Endothelial cell of umbilical vein (primary cell): ENCODE measurements at regions not wholly inside any gene's neighbourhood (a gene's known extent, or its start where the extent isn't known, plus 50 kb on each side); places are given as distances from the start of the nearest gene placed in this dataset.

Experiments used
- BruUV-seq: library from RNA; stranded (reverse); fragments of 400-500 nt; replicated peaks from 2 replicates; lab custom pipeline; 2021; lab: Mats Ljungman, UMichigan
- CTCF ChIA-PET: fragments of 300-600, 350-600 bp; sonication (Branson Sonifier 250); formaldehyde crosslinking; loops from one replicate; lab custom pipeline; 2021; ENCODE audit warnings: antibody characterized with exemption, inconsistent platforms; lab: Charles Lee
- POLR2A ChIA-PET: fragments of 300-600, 350-600 bp; sonication (Branson Sonifier 250); formaldehyde crosslinking; loops from one replicate; lab custom pipeline; 2021; ENCODE audit warnings: antibody characterized with exemption, inconsistent platforms; lab: Charles Lee
- DNase-seq: peaks from one replicate; pipeline ENCODE4 v3.0.0-alpha.2; 2011; ENCODE audit warnings: low read depth, low spot score
- FAIRE-seq: peaks from 2 replicates; lab custom pipeline; 2011; peaks lifted over from hg19 to GRCh38; lab: Jason Lieb, UNC
- H2AFZ ChIP-seq: 2 replicates; pipeline ENCODE4 v1.6.0; 2012; ENCODE audit warnings: low read depth, low read length, control low read depth, inconsistent platforms
- H3K27ac ChIP-seq: 2 replicates; pipeline ENCODE4 v1.5.1; 2011; ENCODE audit warnings: low read depth, mild to moderate bottlenecking, control low read depth, low read length, moderate library complexity; ENCODE audit not compliant: insufficient read depth
- H3K27me3 ChIP-seq, 2 experiments: 2 replicates each; pipeline versions ENCODE4 v1.6.0 to v1.6.1; 2011; ENCODE audit warnings: low read length in 2 of 2, mixed read lengths in 1 of 2; ENCODE audit not compliant: control insufficient read depth in 2 of 2, insufficient read depth in 2 of 2
- H3K36me3 ChIP-seq, 2 experiments: 2 replicates in 1 of 2; 3 replicates in 1 of 2; pipeline ENCODE4 v1.5.1; 2011; ENCODE audit warnings: low read length in 2 of 2, mild to moderate bottlenecking in 1 of 2, moderate library complexity in 1 of 2; ENCODE audit not compliant: control insufficient read depth in 2 of 2, insufficient read depth in 2 of 2; ENCODE audit errors: extremely low read depth in 1 of 2
- H3K4me1 ChIP-seq: 3 replicates; pipeline ENCODE4 v1.5.1; 2011; ENCODE audit warnings: mild to moderate bottlenecking, low read length; ENCODE audit not compliant: control insufficient read depth, insufficient read depth; ENCODE audit errors: extremely low read depth
- H3K4me2 ChIP-seq: 2 replicates; pipeline ENCODE4 v1.6.1; 2011; ENCODE audit warnings: low read length, control low read depth, mixed read lengths; ENCODE audit not compliant: insufficient read depth
- H3K4me3 ChIP-seq, 3 experiments: fragments of 200-600 bp in 1 of 3; sonication (generic), shearing (Covaris generic) in 1 of 3; replicated peaks in 1 of 3; 2 replicates each; pipeline ENCODE4 v1.5.1; 2011 to 2016; ENCODE audit warnings: control low read depth in 3 of 3, low read length in 3 of 3, mild to moderate bottlenecking in 2 of 3, inconsistent platforms in 1 of 3, low read depth in 1 of 3, moderate library complexity in 1 of 3; ENCODE audit not compliant: insufficient read depth in 1 of 3
- H3K79me2 ChIP-seq: 2 replicates; pipeline ENCODE4 v1.6.0; 2012; ENCODE audit warnings: low read length, inconsistent platforms; ENCODE audit not compliant: control insufficient read depth, insufficient read depth
- H3K9ac ChIP-seq: replicated peaks from 2 replicates; pipeline ENCODE3; 2011; ENCODE audit warnings: low read length, control low read depth; ENCODE audit not compliant: insufficient read depth; ENCODE audit errors: extremely low read depth
- H3K9me1 ChIP-seq: replicated peaks from 3 replicates; pipeline ENCODE4 v1.6.0; 2011; ENCODE audit warnings: mild to moderate bottlenecking, low read length; ENCODE audit not compliant: control insufficient read depth, insufficient read depth; ENCODE audit errors: extremely low read depth
- H3K9me3 ChIP-seq: replicated peaks from 2 replicates; pipeline ENCODE4 v1.5.1; 2012; ENCODE audit warnings: low read length, inconsistent platforms; ENCODE audit not compliant: control insufficient read depth, insufficient read depth
- H4K20me1 ChIP-seq: replicated peaks from 2 replicates; pipeline ENCODE3; 2011; ENCODE audit warnings: mild to moderate bottlenecking, low read length; ENCODE audit not compliant: control insufficient read depth, insufficient read depth; ENCODE audit errors: extremely low read depth
- CTCF ChIP-seq, 2 donors: IDR thresholded peaks; 1 replicate in 1 of 2; 2 replicates in 1 of 2; pipeline ENCODE4 v1.5.1; 2011; ENCODE audit warnings: low read length in 2 of 2, mild to moderate bottlenecking in 2 of 2, moderate library complexity in 2 of 2, control low read depth in 1 of 2, inconsistent platforms in 1 of 2, low read depth in 1 of 2; ENCODE audit not compliant: insufficient read depth in 1 of 2; ENCODE audit errors: extremely low read depth in 1 of 2
- FOS ChIP-seq: IDR thresholded peaks from 2 replicates; pipeline ENCODE4 v1.6.1; 2011; ENCODE audit warnings: mild to moderate bottlenecking, low read length, moderate library complexity, borderline replicate concordance; ENCODE audit not compliant: insufficient read depth
- GATA2 ChIP-seq: IDR thresholded peaks from 2 replicates; pipeline ENCODE4 v1.7.0; 2011; ENCODE audit warnings: low read depth, mild to moderate bottlenecking, moderate library complexity, mixed read lengths, low read length; ENCODE audit not compliant: insufficient read length, insufficient read depth
- JUN ChIP-seq: IDR thresholded peaks from 2 replicates; pipeline ENCODE4 v1.6.1; 2011; ENCODE audit warnings: borderline replicate concordance, low read depth; ENCODE audit not compliant: insufficient read length, insufficient read depth
- MYC ChIP-seq: IDR thresholded peaks from one replicate; pipeline ENCODE4 v1.6.1; 2011; ENCODE audit warnings: mild to moderate bottlenecking, low read depth, low read length
- POLR2A ChIP-seq: IDR thresholded peaks from 2 replicates; pipeline ENCODE4 v1.6.1; 2012; ENCODE audit warnings: low read depth, mild to moderate bottlenecking, control low read depth, low read length
- POLR2AphosphoS5 ChIP-seq: IDR thresholded peaks from 2 replicates; pipeline ENCODE4 v1.6.1; 2012; ENCODE audit warnings: low read depth, mild to moderate bottlenecking, control low read depth, low read length, moderate library complexity; ENCODE audit not compliant: insufficient read depth
- dilution Hi-C: fragments of 300-500 bp; cut with MboI; formaldehyde crosslinking; loops from one replicate; pipeline ENCODE4 v1.15.0; 2019; ENCODE audit warnings: low sequenced_read_pairs; ENCODE audit not compliant: extremely low pct_ligation_motif_present
- intact Hi-C: fragments of 100-400 bp; cut with micrococcal nuclease; formaldehyde crosslinking; loops from one replicate; pipeline ENCODE4 v1.10.0; 2022
- TF ChIP-seq, protein P1 (sequence below): IDR thresholded peaks from 2 replicates; pipeline ENCODE4 v1.6.1; 2011; ENCODE audit not compliant: insufficient read depth, insufficient read length

DNA sequence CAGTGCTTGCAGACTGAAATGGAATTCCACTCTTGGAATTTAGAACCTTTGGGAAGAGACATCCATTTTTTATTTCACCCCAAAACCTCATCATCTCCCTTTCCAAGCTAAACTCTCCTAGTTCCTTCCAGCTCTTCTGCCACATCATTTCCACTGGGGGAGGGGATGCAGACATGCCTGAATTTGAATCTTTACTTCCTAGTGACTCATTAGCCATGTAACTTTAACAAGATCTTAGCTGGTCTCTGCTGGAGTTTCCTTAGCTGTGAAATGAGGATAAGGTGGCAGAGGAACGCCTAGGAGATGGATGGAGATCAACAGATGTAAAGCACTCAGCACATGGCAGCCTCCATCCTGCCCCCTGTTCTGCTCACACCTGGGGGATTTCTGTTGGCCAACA is 266.8 kb downstream of the EN1 start:
- POLR2A ChIA-PET = no interaction called here
- H4K20me1 ChIP-seq = no peaks in the 10 kb centered on the region
- H2AFZ ChIP-seq = no peak overlapping the region
- BruUV-seq = no TSS peak
- no peak overlapping the region for H3K9ac ChIP-seq
- no peaks in the 10 kb centered on the region for H3K79me2 ChIP-seq
- H3K9me1 ChIP-seq = no peaks in the 10 kb centered on the region
- no peaks in the 10 kb centered on the region for H3K4me1 ChIP-seq
- H3K27me3 ChIP-seq = no peaks in the 10 kb centered on the region
- dilution Hi-C loops (no loop called here), intact Hi-C loops (no loop called here)
- DNase-seq = no peak
- H3K9me3 ChIP-seq = no peaks in the 10 kb centered on the region
- H3K4me2 ChIP-seq = no peak overlapping the region
- CTCF ChIA-PET = no interaction called here
- no peak overlapping the region for H3K4me3 ChIP-seq
- no peak overlapping the region for H3K27ac ChIP-seq
- TF ChIP-seq JUN (no peak), POLR2AphosphoS5 (no peak), FOS (no peak), GATA2 (no peak), POLR2A (no peak), CTCF (IDR thresholded peaks at IDR 0.05; ENCODE audit: extremely low read depth in 1 of 2, insufficient read depth in 1 of 2, low read depth in 1 of 2, low read length in 2 of 2) (no peak), MYC (no peak)
- TF ChIP-seq, protein P1, sequence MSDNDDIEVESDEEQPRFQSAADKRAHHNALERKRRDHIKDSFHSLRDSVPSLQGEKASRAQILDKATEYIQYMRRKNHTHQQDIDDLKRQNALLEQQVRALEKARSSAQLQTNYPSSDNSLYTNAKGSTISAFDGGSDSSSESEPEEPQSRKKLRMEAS = no peak
- FAIRE-seq = no peak
- no peaks in the 10 kb centered on the region for H3K36me3 ChIP-seq
